HG02884 (cell line): ENCODE measurements at regions not wholly inside any gene's neighbourhood (a gene's known extent, or its start where the extent isn't known, plus 50 kb on each side); places are given as distances from the start of the nearest gene placed in this dataset.

Source experiments
- ATAC-seq: cut with Tn5 transposase; IDR thresholded peaks from one replicate; pipeline ENCODE4 v1.9.1; 2021; ENCODE audit warnings: mild to moderate bottlenecking, moderate library complexity; ENCODE audit not compliant: unreplicated experiment

- ATAC-seq: no peak
Observed at GRCh38 chr4:34629451-34629850, 1614.9 kb downstream of the ARAP2 start.

DNA sequence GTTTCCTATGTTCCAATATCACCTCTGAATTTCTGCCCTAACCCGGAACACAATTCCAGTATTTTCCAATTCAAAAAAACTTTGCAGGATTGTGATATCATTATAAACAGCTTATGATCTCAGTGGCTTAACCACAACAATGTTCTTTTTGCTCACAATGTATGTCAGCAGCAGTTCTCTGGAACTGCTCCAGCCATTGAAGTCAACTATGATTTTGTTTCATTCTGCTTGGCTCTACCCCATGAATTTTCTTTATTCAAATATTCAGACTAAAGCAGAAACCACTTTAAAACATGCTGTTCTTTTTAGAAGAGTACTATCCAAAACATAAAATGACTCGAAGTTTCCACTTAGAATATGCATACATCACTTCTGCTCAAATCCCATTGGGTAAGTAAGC, 1611.1 kb downstream of the ARAP2 start:
- ATAC-seq: no peak

DNA sequence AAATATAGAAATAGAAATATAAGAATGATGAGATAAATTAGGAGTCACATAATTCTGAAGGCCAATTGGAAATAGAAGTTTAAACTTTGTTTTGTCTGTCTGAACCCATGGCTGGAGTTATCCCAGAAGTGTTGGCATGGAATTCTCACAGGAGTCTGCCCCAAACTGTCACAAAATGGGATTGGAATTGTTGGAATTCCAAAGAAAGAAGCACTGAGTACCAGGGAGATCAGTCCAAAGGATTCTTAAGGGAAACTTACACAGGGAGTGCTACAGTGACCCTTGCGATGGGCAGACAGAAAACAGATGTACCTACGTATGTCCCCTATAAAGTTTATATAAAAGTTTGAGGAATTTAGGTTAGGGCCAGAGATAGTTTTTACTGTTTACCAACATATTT, 1607.7 kb downstream of the ARAP2 start:
- ATAC-seq: no peak

DNA sequence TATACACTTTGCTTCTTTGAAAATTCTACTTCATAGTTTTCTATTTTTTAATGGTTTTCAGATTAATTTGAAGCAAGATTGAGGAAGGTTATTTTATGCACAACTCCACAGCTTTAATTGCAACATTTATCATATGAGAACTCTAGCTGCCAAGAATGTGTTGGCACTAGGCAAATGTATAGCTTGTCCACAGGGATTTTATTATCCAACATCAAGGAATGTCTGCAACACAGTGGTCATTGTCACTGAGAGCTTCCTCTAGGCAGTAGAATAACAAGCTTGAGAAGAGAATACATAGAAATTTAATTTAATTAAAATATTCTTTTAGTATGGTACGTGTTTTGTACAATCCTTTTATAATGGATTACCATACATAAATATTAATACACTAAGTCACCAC, 1600.8 kb downstream of the ARAP2 start:
- ATAC-seq: no peak

DNA sequence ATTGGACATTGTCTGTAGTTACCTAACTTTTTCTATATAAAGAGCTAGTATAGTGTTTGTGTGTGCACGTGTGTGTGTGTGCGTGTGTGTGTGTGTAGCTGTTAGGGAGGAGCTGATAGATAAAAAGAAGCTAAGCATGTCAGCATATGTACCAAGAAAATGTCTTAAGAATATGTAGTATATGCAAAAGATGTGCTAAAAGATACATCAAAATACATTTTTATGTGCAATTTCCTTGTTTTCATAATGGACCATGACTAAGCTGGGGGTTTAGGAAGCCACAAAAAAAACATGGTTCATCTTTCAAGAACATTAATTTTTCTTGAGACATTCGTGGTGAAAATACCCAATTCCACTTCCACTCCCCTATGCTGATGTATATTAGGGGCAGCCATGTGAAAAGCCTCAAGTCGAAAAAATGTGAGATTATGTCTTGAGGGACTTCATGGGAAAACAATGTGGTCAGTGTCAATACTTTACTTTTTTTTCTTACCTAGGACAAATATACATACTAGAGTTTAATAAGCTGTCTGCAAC, 1599.7 kb downstream of the ARAP2 start:
- ATAC-seq: no peak

DNA sequence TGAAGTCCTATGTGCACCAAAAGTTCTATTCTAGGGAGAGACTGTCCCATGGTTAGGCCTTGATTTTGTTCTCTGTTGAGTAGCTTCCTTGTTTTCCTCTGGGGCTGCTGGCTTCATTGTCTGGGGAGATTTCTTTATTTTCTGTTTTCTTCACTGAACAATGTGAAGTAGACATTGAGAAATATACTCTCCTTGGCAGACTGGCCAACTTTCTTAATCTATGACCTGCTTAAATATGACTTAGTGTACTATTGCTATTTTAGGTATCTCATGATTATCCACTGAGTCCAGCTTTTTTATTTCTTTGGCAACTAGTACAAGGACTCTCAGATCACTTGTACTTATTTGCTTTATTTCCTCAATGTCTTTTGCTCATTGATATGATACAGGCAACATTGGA, 1594.6 kb downstream of the ARAP2 start:
- no peak for ATAC-seq

- no peak for ATAC-seq
Observed at GRCh38 chr4:34664051-34664450, 1580.3 kb downstream of the ARAP2 start.

- ATAC-seq: no peak
Observed at GRCh38 chr4:34676400-34676799, 1567.9 kb downstream of the ARAP2 start.

DNA sequence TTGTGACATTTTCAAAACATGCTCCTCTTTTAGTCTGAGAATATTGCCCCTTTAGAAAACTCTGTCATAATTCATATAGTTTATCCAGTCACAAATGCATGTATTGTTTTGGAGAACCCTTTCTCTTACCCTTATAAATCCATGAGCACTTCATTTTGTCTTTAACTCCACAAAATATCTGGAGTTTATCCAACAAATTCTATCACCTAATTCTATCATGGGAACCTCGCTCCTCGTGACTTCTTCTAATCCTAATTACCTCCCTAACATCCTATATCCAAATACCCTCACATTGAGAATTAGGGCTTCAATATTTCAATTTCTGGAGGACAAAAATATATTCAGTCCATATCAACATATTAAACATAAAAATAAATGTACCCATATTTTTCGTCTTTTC, 1565.9 kb downstream of the ARAP2 start:
- no peak for ATAC-seq

GRCh38 chr4:34679228-34679627, 1565.1 kb downstream of the ARAP2 start:
- no peak for ATAC-seq

DNA sequence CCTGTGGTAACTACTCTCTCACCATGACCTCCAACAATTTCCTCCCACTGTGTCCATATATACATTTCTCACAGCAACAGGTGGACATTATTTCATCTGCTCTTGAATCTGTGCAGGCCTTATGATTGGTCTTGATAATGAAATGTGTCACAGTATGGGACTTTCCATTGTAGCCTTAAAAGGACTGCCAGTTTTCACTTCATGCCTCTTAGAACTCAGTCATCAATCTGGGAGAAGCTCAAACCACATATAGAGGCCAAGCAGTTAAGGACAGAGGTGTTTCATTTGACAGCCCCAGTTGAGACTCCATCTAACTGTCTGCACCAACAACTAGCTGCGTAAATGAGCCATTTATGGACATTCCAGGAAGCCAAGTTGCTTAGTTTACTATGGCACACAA, 1534.8 kb downstream of the ARAP2 start:
- no peak for ATAC-seq

GRCh38 chr4:34718576-34719245, 1525.6 kb downstream of the ARAP2 start:
- no peak for ATAC-seq

DNA sequence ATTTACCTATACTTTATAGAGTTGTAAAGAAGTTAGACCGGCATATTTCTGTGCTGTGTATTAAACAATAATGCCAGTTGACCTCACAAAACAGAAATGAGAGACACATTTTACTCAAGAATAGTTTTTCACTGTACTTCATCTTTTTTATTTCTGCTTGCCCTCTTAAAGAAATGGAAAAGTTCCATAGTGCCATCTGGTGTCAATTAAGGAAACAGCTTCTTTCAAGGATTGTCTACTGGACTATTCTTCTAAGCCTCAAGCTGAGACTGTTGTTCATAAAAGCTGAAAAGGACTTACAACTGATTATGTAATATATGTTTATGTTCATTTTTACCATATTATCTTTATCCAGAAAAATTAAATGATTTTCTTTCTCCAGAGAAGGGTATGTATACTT, 1523.7 kb downstream of the ARAP2 start:
- peak; percentile 60 for ATAC-seq

DNA sequence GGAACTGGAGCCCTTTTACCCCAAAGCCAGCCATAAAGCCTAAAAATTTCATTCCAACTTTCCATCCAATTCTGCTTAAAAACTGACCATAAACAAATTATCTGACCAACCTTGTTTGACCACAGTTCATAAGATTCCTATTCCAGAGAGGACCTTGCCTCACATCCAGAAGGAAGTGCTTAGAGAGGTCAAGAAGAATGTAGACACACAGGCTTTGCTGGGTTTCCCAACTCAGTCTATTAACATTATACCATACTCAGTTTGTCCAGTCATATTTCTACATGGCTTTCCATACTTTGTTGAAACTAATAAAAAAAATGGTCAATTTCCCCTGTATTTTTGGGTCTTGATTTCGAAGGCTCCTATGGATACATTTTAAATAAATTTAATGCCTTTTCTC, 1522.5 kb downstream of the ARAP2 start:
- ATAC-seq: no peak

DNA sequence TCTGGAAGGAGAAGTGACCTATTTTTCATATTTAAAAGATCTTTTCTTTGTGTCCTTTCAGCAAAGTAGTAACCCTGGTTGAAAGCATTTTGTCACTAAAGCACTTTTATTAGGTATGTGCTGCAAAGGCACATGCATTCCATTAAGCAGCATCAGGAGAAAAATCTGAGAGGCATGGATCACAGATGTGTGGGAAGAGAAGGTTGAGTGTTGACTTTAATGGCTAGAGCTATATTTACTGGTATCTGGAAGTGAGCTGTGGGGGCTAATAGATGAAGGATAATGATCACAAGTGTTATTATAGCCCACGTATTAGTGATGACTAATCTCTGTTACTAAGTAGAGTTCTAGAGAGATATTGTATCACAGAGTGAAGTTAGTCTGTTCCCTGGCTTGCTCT, 1520.7 kb downstream of the ARAP2 start:
- ATAC-seq: no peak

- no peak for ATAC-seq
Observed at GRCh38 chr4:34724491-34724890, 1519.8 kb downstream of the ARAP2 start.

GRCh38 chr4:34731070-34731469, 1513.2 kb downstream of the ARAP2 start:
- ATAC-seq: no peak

DNA sequence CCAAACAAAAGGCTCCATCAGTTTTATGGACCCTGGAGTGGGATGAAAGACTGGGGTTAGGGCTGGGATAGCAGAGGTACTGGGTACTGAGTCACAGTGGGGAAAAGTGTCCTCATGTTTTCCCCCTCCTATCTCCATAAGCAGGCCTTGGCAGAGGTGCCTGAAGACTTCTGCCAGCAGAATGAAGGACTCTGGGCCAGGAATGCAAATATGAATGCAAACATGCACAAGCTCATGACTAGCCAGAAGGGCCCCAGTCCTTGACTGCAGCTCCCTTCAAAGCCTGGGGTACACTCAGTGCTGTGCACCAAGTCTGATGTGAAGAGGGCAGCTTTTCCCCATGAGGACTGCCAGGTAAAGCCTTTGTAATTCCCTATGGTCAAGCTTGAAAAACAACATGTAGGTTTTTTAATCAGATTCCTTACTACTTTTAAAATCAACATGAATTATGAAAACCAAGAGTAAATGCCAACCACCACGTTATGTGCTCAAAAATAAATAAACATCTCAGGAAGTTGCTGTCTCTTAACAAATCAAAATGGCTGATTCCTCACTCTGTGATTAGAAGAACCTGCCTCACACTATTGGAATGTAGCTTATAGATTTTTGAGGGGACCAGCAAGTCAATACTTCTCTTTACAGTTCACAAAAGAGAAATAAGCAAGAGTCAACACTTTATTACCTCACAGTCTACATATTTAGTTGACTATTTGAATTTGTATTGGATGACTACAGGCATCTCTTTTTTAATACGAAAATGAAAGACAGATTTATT, 1512.0 kb downstream of the ARAP2 start:
- ATAC-seq: no peak

DNA sequence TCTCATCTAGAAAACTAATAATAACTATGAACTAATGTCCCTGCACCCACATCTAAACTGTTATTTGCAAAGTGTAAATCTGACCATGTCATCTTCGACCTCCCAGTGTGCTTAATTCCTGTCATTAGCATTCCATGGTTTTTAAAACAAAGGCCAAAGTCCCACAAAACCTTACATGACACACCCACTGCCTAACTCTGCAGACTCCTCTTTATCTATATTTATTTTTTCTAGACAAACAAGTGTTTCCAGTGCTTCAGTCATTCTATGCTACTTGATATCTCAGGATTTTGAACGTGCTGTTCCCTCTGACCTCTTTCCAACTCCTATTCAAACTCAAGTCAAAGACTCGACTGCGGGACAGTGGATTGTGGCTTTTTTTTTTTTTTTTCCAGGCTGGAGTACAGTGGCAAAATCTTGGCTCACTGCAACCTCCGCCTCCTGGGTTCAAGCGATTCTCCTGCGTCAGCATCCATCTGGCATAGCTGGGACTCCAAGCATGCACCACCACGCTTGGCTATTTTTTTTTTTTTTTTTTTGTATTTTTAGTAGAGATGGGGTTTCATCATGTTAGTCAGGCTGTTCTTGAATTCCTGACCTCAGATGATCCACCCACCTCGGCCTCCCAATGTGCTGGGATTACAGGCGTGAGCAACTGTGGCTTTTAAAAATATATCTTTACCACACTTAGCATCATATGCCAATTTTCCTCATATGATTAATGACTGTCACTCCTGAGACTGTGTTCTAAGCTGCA, 1511.0 kb downstream of the ARAP2 start:
- no peak for ATAC-seq

DNA sequence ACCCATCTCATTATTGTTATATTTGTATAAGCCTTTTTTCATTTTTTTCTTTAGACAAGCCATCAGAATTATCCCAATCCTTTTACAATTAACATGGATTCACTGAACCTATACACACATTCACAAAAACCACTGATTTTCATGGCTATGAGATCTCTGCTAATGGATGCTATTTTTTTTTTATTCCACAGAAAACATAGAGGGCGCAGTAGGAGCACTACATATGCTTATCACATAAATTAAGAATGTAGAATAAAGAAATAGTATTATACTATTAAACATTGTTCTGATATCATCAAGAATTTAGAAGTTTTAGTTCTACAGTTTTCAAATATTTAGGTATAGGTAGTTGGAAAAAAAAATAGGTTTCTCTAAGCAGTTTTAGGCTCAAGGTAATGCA, 1477.4 kb downstream of the ARAP2 start:
- no peak for ATAC-seq

DNA sequence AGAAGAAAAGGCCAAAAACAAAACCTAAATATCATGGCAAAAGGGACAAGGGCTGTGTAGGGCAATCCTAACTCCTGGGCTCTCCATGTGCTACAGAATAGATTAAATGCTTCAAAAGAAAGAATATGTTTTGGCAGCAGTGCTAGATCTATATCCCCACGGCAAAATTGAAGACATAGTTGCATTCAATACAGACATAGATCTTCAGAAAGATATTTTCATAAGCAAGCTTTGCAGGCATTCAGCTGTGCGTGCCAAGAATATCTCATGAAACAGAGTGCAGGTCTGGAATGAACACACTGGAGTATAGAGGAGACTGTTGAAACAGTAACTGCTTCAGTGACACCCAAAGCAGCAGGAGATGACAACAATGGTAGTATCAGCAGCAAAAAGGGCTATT, 1476.9 kb downstream of the ARAP2 start:
- ATAC-seq: no peak

DNA sequence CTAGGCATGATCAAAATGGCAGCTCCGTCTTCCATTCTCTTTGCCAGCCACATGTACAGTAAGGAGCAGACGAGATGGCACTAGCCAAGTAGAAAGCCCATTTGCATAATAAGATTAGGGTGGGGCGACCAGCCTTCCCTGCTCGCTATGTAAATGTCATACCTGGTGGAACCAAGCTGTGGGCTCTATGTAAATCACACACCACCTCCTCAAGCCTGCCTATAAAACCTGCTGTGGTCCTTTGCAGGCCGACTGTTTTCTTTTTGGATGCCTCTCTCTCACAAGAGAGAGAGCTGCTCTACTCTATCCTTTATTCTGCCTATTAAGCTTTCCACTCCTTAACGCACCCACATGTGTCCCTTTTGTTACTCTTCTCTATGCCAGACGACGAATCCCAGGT, 1472.7 kb downstream of the ARAP2 start:
- ATAC-seq: no peak
